ENCODE measurements at regions not wholly inside any gene's neighbourhood (a gene's known extent, or its start where the extent isn't known, plus 50 kb on each side); places are given as distances from the start of the nearest gene placed in this dataset.

- TF ChIP-seq POLR2A (IDR thresholded peaks at IDR 0.05; ENCODE audit: low read depth, low read length) = no peak
- DNase-seq (ENCODE audit: insufficient read length, low spot score) (no peak), FAIRE-seq (no peak)
Observed at GRCh38 chr6:104603108-104603745, 256.5 kb downstream of the HACE1 start.

GRCh38 chr6:104601721-104602120, 258.0 kb downstream of the HACE1 start:
- DNase-seq (ENCODE audit: insufficient read length, low spot score) = no peak
- TF ChIP-seq POLR2A (IDR thresholded peaks at IDR 0.05; ENCODE audit: low read depth, low read length) = no peak
- FAIRE-seq = no peak

DNA sequence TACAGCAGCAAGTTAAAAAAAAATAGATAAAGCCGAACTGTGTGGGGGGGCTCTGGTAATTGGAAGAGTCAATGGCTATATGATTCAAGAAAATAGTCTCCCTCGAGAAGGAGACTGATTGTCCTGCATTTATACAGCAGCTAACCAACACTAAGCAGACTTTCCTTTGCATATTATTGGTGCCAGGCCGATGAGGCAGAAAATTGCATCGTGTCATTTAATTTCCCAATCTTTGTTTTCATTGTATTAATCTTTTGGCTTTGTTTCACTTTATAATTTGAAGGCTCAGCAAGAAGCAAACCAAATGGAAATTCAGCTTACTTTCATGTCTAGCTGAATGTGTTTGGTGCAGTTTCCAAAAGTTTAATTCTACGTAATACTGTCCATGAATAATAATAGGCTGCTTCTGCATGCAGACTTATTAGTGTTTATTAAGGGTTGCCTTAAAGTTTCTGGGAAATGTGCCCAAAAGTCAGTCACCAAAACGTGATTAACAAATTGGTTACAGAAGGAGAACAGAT, 258.5 kb downstream of the HACE1 start:
- DNase-seq (ENCODE audit: insufficient read length, low spot score) (no peak), FAIRE-seq (no peak)

DNA sequence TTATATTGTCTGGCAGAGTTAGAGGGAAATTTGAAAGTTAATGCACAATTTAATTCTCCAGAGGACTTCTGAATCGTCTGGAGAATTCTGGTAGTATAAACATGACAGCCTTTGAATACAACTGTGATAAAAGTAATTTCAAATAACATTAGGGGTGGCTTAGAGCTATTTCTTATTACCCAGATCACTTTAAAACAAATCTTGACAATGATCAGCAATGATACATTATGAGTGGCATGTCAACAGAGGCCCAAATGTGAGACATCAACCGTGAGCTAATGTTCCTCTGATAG, 259.1 kb downstream of the HACE1 start:
- no peak for DNase-seq (ENCODE audit: insufficient read length, low spot score)
- no peak for TF ChIP-seq POLR2A (IDR thresholded peaks at IDR 0.05; ENCODE audit: low read depth, low read length)
- FAIRE-seq = no peak

More for the DNA sequence above, 258.5 kb downstream of the HACE1 start:
- TF ChIP-seq POLR2A (IDR thresholded peaks at IDR 0.05; ENCODE audit: low read depth, low read length) = no peak

GRCh38 chr6:104599821-104600638, 259.7 kb downstream of the HACE1 start:
- no peak for DNase-seq (ENCODE audit: insufficient read length, low spot score)
- no peak for FAIRE-seq
- no peak for TF ChIP-seq POLR2A (IDR thresholded peaks at IDR 0.05; ENCODE audit: low read depth, low read length)

DNA sequence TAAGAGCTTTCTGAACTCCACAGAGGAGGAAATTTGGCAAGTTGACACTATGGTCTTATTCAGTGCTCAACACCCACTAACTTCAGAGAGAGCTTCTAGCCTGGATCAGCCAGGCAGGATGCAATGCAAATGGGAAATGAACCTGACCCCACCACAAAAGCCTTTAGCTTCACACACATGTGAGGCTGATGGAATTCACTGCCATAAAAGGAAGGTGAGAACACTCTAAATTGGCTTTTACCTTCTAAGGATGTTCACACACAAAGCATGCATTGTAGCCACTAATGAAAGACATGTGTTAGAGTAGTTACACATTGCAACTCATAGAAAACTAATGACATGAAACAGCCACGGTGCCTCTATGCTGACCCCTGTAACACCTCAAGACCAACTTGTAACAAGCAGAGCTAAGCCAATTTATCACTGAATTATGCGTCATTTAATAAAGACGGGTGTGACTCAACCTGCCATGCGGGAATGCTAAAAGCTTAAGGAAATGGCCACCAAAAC, 262.1 kb downstream of the HACE1 start:
- TF ChIP-seq POLR2A (IDR thresholded peaks at IDR 0.05; ENCODE audit: low read depth, low read length) = no peak
- FAIRE-seq (no peak), DNase-seq (ENCODE audit: insufficient read length, low spot score) (no peak)

- TF ChIP-seq POLR2A (IDR thresholded peaks at IDR 0.05; ENCODE audit: low read depth, low read length) = no peak
- FAIRE-seq = no peak
- no peak for DNase-seq (ENCODE audit: insufficient read length, low spot score)
Observed at GRCh38 chr6:104596091-104596490, 263.6 kb downstream of the HACE1 start.

DNA sequence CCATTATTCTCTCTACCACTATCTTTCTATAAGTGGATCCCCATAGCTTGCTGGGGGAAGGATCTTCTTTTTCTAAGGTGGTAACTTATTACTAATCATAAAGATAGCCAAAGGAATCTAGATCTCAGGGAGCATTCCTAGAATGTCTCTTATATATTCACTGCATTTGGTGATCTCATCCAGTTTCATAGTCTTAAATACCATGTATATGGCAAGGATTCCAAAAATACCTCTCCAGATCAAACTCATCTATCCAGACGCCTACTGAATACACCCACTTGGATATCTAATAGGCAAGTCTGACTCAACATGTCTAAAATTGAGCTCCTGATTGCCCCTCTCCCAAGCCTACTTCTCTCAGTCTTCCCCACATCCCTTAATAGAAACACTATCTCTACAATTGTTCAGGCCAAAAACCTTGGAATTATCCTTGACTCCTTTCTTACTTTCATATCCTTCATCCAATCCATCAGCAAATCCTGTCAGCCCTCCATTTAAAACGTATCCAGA, 264.4 kb downstream of the HACE1 start:
- no peak for DNase-seq (ENCODE audit: insufficient read length, low spot score)
- FAIRE-seq = no peak
- TF ChIP-seq POLR2A (IDR thresholded peaks at IDR 0.05; ENCODE audit: low read depth, low read length) = no peak

- no peak for DNase-seq (ENCODE audit: insufficient read length, low spot score)
- TF ChIP-seq POLR2A (IDR thresholded peaks at IDR 0.05; ENCODE audit: low read depth, low read length) = no peak
- FAIRE-seq = no peak
Observed at GRCh38 chr6:104591573-104592334, 268.0 kb downstream of the HACE1 start.

GRCh38 chr6:104589940-104590339, 269.8 kb downstream of the HACE1 start:
- FAIRE-seq = no peak
- DNase-seq (ENCODE audit: insufficient read length, low spot score) = no peak
- TF ChIP-seq POLR2A (IDR thresholded peaks at IDR 0.05; ENCODE audit: low read depth, low read length) = no peak

GRCh38 chr6:104585646-104586045, 274.1 kb downstream of the HACE1 start:
- FAIRE-seq (no peak), DNase-seq (ENCODE audit: insufficient read length, low spot score) (no peak)
- no peak for TF ChIP-seq POLR2A (IDR thresholded peaks at IDR 0.05; ENCODE audit: low read depth, low read length)

GRCh38 chr6:104580452-104580851, 279.3 kb downstream of the HACE1 start:
- TF ChIP-seq POLR2A (IDR thresholded peaks at IDR 0.05; ENCODE audit: low read depth, low read length) = no peak
- DNase-seq (ENCODE audit: insufficient read length, low spot score) = no peak
- no peak for FAIRE-seq

- no peak for DNase-seq (ENCODE audit: insufficient read length, low spot score)
- FAIRE-seq = no peak
- TF ChIP-seq POLR2A (IDR thresholded peaks at IDR 0.05; ENCODE audit: low read depth, low read length) = no peak
Observed at GRCh38 chr6:104579310-104579863, 280.3 kb downstream of the HACE1 start.

DNA sequence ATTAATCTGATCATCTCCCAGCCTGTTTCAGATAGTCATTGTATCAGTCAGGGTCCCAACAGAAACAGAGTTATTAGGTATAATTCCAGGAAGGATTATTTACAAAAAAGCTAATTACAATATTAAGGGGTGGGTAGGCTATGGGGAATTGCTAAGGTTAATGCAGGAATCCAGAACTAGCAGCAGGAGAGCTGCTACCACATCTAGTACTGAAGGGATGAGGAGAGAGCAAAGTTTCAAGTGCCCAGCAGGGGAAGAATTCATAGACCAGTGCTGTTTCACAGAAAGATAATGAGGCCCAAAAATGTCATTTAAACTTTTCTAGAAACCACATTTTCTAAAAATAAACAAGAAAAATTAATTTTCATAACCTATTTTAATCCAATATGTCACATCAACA, 284.2 kb downstream of the HACE1 start:
- FAIRE-seq (no peak), DNase-seq (ENCODE audit: insufficient read length, low spot score) (no peak)
- TF ChIP-seq POLR2A (IDR thresholded peaks at IDR 0.05; ENCODE audit: low read depth, low read length) = no peak
